WERI-Rb-1 (cell line): ENCODE measurements at regions not wholly inside any gene's neighbourhood (a gene's known extent, or its start where the extent isn't known, plus 50 kb on each side); places are given as distances from the start of the nearest gene placed in this dataset.

Source experiments
- DNase-seq: peaks from one replicate; pipeline ENCODE4 v3.0.0-alpha.2; 2020
- H3K27ac ChIP-seq: fragments of 250-450 bp; sonication (Bioruptor Pico); 2 replicates; pipeline ENCODE4 v1.5.1; 2020; ENCODE audit warnings: mild to moderate bottlenecking, moderate library complexity
- H3K27me3 ChIP-seq: fragments of 250-450 bp; sonication (Bioruptor Pico); 2 replicates; pipeline ENCODE4 v1.5.1; 2021; ENCODE audit warnings: mild to moderate bottlenecking, low read depth, moderate library complexity; ENCODE audit not compliant: insufficient read depth, severe bottlenecking
- H3K36me3 ChIP-seq: fragments of 250-450 bp; sonication (Bioruptor Pico); 2 replicates; pipeline ENCODE4 v1.5.1; 2020; ENCODE audit warnings: mild to moderate bottlenecking, moderate library complexity
- H3K4me3 ChIP-seq: 2 replicates; pipeline ENCODE4 v1.5.1; 2011; ENCODE audit warnings: low read depth, mild to moderate bottlenecking, control low read depth, low read length
- H3K9me3 ChIP-seq: fragments of 250-450 bp; sonication (Bioruptor Pico); 2 replicates; pipeline ENCODE4 v1.5.1; 2021; ENCODE audit warnings: mild to moderate bottlenecking, moderate library complexity; ENCODE audit not compliant: severe bottlenecking
- TF ChIP-seq, protein P1 (sequence below): IDR thresholded peaks from 2 replicates; pipeline ENCODE4 v1.5.1; 2011; ENCODE audit warnings: low read depth, mild to moderate bottlenecking, control low read depth, inconsistent platforms, low read length

DNA sequence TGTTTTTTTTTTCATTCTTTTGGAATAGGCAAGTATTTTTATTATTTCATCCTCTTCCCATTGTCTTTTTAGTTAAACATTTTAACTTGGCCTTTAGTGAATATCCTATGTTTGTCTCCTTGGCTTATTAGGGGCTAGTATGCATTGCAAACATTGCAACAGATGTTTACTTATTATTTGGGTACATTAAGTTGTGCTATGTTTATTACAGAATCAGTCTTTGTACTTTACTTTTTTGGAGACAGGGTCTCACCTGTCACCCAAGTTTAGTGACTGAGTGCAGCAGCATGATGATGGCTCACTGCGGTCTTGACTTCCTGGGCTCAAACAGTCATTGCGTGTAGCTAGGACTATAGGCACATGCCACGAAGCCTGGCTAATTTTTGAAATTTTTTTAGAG, 51.1 kb upstream of the NUDT6 start:
- H3K27ac ChIP-seq = no peak overlapping the region
- TF ChIP-seq, protein P1, sequence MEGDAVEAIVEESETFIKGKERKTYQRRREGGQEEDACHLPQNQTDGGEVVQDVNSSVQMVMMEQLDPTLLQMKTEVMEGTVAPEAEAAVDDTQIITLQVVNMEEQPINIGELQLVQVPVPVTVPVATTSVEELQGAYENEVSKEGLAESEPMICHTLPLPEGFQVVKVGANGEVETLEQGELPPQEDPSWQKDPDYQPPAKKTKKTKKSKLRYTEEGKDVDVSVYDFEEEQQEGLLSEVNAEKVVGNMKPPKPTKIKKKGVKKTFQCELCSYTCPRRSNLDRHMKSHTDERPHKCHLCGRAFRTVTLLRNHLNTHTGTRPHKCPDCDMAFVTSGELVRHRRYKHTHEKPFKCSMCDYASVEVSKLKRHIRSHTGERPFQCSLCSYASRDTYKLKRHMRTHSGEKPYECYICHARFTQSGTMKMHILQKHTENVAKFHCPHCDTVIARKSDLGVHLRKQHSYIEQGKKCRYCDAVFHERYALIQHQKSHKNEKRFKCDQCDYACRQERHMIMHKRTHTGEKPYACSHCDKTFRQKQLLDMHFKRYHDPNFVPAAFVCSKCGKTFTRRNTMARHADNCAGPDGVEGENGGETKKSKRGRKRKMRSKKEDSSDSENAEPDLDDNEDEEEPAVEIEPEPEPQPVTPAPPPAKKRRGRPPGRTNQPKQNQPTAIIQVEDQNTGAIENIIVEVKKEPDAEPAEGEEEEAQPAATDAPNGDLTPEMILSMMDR = no peak
- no peak overlapping the region for H3K4me3 ChIP-seq
- no peak for DNase-seq
- peaks cover 15% of the 10 kb centered on the region for H3K36me3 ChIP-seq
- peaks cover 8% of the 10 kb centered on the region for H3K9me3 ChIP-seq
- no peaks in the 10 kb centered on the region for H3K27me3 ChIP-seq

DNA sequence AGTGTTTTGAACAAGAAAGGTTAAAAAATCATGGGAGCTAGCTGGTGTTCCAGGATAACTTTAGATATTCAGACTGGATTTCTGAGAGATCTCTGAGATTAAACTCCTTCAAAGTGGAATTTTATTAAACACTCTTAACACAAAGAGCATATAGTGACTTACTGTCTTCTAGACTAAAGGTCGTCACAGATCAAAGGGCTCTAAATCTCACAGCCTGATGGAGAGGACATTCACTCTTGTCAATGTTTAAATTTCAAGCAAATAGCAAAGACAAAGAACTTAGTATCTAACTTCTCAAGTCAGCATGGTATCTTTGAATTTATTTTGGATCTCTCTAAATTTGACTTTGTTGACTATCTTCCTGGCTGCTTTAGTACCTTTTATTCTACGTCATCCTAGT, 53.7 kb upstream of the NUDT6 start:
- no peaks in the 10 kb centered on the region for H3K27me3 ChIP-seq
- H3K4me3 ChIP-seq = no peak overlapping the region
- H3K27ac ChIP-seq = no peak overlapping the region
- no peak for DNase-seq
- TF ChIP-seq, protein P1 = no peak
- peaks cover 30% of the 10 kb centered on the region for H3K36me3 ChIP-seq
- peaks cover 8% of the 10 kb centered on the region for H3K9me3 ChIP-seq

DNA sequence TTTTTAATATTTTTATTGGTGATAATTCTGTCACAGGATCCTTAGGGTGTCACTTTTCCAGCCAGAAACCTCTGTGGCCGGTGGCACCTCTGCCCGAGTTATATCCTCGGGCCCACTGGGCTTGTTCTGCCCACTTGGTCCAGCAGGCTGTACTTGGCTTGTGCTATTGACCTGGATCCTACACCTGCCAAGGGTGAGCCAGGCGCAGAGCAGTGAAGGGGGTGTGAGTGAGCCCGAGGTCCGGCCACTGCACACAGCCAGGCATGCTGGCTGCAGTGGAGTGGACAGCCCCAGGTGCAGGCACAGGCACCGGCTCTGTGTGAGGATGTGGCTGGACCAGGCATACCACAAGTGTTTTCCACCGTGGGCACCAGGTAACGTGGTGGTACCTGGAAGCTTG, 54.7 kb upstream of the NUDT6 start:
- H3K36me3 ChIP-seq = peaks cover 30% of the 10 kb centered on the region
- no peak overlapping the region for H3K27ac ChIP-seq
- no peaks in the 10 kb centered on the region for H3K27me3 ChIP-seq
- TF ChIP-seq, protein P1 = no peak
- H3K9me3 ChIP-seq = peaks cover 8% of the 10 kb centered on the region
- no peak for DNase-seq
- H3K4me3 ChIP-seq = no peak overlapping the region

DNA sequence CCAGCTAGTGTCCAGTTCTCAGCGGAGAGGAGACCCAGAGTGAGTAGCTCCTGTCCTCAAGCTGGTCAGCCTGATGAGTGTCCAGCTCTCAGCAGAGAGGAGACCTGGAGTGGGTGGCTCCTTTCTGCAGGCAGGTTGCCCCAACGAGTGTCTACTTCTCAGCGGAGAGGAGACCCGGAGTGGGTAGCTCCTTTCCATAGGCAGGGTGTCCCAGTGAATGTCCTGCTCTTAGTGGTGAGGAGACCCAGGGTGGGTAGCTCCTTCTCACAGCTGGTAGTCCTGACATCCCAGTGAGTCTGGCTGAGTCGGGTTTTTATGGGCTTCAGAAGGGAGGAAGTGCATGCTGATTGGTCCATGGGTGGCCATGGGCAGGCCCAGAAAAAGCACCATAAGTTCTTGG, 55.7 kb upstream of the NUDT6 start:
- H3K36me3 ChIP-seq = peaks cover 34% of the 10 kb centered on the region
- no peak for DNase-seq
- no peak overlapping the region for H3K4me3 ChIP-seq
- peaks cover 8% of the 10 kb centered on the region for H3K9me3 ChIP-seq
- H3K27me3 ChIP-seq = no peaks in the 10 kb centered on the region
- H3K27ac ChIP-seq = no peak overlapping the region
- TF ChIP-seq, protein P1 = no peak

DNA sequence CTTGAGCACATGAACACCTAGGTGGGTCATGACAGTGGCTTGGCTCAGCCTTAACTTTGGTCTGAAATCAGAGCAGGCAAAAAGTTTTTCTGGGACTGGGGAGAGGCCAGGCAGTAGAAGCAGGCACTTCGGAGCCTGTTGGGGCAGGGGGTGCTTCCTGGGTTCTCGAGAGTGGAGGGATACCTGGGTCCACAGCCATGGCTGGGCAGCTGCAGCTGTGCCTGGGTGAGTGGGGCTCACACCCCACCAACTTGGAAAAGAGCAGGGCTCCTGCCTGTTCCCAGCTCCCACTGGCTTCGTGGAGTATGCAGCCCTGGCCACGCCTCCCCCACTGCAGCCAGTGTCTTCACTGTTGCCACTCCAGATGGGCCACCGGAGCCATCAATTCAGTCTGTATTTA, 56.4 kb upstream of the NUDT6 start:
- DNase-seq = no peak
- Histone ChIP-seq H3K4me3 (no peak overlapping the region), H3K9me3 (peaks cover 8% of the 10 kb centered on the region), H3K27ac (no peak overlapping the region), H3K27me3 (no peaks in the 10 kb centered on the region), H3K36me3 (peaks cover 34% of the 10 kb centered on the region)
- TF ChIP-seq, protein P1 = no peak

DNA sequence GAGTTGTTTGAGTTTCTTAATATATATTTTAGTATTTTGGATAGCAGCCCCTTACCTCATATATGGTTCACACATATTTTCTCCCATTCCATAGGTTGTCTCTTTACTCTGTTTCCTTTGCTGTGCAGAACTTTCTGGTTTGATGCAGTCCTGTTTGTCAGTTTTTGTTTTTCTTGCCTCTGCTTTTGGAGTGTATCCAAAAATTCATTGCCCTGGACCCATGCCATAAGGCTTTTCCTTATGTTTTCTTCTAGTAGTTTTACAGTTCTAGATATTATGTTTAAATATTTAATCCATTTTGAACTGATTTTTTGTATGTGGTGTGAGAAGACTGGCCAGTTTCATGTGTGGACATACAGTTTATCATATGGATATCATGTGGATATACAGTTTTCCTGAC, 58.5 kb upstream of the NUDT6 start:
- Histone ChIP-seq H3K36me3 (peaks cover 26% of the 10 kb centered on the region), H3K27ac (no peak overlapping the region), H3K27me3 (no peaks in the 10 kb centered on the region), H3K4me3 (no peak overlapping the region), H3K9me3 (no peaks in the 10 kb centered on the region)
- TF ChIP-seq, protein P1 = no peak
- DNase-seq = no peak
